IMR-90 (cell line): ENCODE measurements at regions not wholly inside any gene's neighbourhood (a gene's known extent, or its start where the extent isn't known, plus 50 kb on each side); places are given as distances from the start of the nearest gene placed in this dataset.

Experiments
- ATAC-seq: fragments of 200-7000 bp; cut with Tn5 transposase; 2 replicates; pipeline ENCODE4 v1.9.1; 2020; ENCODE audit warnings: low read depth, mild to moderate bottlenecking, moderate library complexity
- BruUV-seq: library from RNA; stranded (reverse); fragments of 400-500 nt; replicated peaks from 2 replicates; lab custom pipeline; 2021; lab: Mats Ljungman, UMichigan
- CTCF ChIA-PET: fragments of 300-600 bp; formaldehyde crosslinking; extraction: SDS; loops from one replicate; lab custom pipeline; 2021; ENCODE audit warnings: antibody characterized with exemption; lab: Yijun Ruan, JAX
- POLR2A ChIA-PET: fragments of 300-600 bp; sonication (Branson Sonifier 250); formaldehyde crosslinking; loops from one replicate; lab custom pipeline; 2022; ENCODE audit warnings: antibody characterized with exemption; ENCODE audit not compliant: unreplicated experiment; lab: Charles Lee
- DNase-seq: peaks from one replicate; pipeline ENCODE4 v3.0.0; 2013
- H2AFZ ChIP-seq: replicated peaks from 2 replicates; pipeline ENCODE3; 2013; ENCODE audit warnings: low read length, mild to moderate bottlenecking; ENCODE audit not compliant: poor library complexity
- H2AK5ac ChIP-seq: 2 replicates; pipeline ENCODE4 v1.6.1; 2013; ENCODE audit warnings: low read depth, low read length, inconsistent platforms
- H2AK9ac ChIP-seq: replicated peaks from 2 replicates; pipeline ENCODE3; 2013; ENCODE audit warnings: mild to moderate bottlenecking, low read depth, low read length, moderate library complexity; ENCODE audit not compliant: poor library complexity
- H2BK120ac ChIP-seq: 2 replicates; pipeline ENCODE4 v1.6.1; 2013; ENCODE audit warnings: low read depth, low read length, inconsistent platforms
- H2BK15ac ChIP-seq: 3 replicates; pipeline ENCODE4 v1.6.1; 2013; ENCODE audit warnings: low read depth, low read length, inconsistent platforms
- H2BK20ac ChIP-seq: 2 replicates; pipeline ENCODE4 v1.6.1; 2013; ENCODE audit warnings: low read depth, mild to moderate bottlenecking, inconsistent platforms, low read length, moderate library complexity
- H2BK5ac ChIP-seq: 2 replicates; pipeline ENCODE4 v1.6.1; 2013; ENCODE audit warnings: mild to moderate bottlenecking, low read depth, low read length, inconsistent platforms; ENCODE audit not compliant: poor library complexity, severe bottlenecking
- H3K14ac ChIP-seq: replicated peaks from 2 replicates; pipeline ENCODE4 v1.6.1; 2013; ENCODE audit warnings: low read depth, low read length, inconsistent platforms
- H3K18ac ChIP-seq: 2 replicates; pipeline ENCODE4 v1.6.1; 2013; ENCODE audit warnings: low read depth, low read length, control low read depth
- H3K23ac ChIP-seq: 2 replicates; pipeline ENCODE4 v1.6.1; 2013; ENCODE audit warnings: low read depth, low read length, inconsistent platforms
- H3K27ac ChIP-seq: 2 replicates; pipeline ENCODE4 v1.5.1; 2013; ENCODE audit warnings: mild to moderate bottlenecking, control low read depth, low read length; ENCODE audit not compliant: insufficient read depth
- H3K27me3 ChIP-seq: 2 replicates; pipeline ENCODE4 v1.6.1; 2013; ENCODE audit warnings: low read length; ENCODE audit not compliant: control insufficient read depth, insufficient read depth
- H3K36me3 ChIP-seq: 2 replicates; pipeline ENCODE4 v1.6.1; 2013; ENCODE audit warnings: low read length, mixed read lengths; ENCODE audit not compliant: control insufficient read depth, insufficient read depth
- H3K4ac ChIP-seq: 2 replicates; pipeline ENCODE4 v1.6.1; 2013; ENCODE audit warnings: low read depth, low read length, inconsistent platforms
- H3K4me1 ChIP-seq: 2 replicates; pipeline ENCODE4 v1.6.1; 2013; ENCODE audit warnings: low read length, mixed read lengths; ENCODE audit not compliant: control insufficient read depth, insufficient read depth
- H3K4me2 ChIP-seq: 2 replicates; pipeline ENCODE4 v1.6.1; 2013; ENCODE audit warnings: low read depth, mild to moderate bottlenecking, control low read depth, low read length, moderate library complexity
- H3K4me3 ChIP-seq: 2 replicates; pipeline ENCODE4 v1.5.1; 2013; ENCODE audit warnings: low read depth, mild to moderate bottlenecking, control low read depth, low read length, moderate library complexity; ENCODE audit not compliant: insufficient read depth
- H3K56ac ChIP-seq: 2 replicates; pipeline ENCODE4 v1.6.1; 2013; ENCODE audit warnings: low read length, inconsistent platforms; ENCODE audit not compliant: insufficient read depth; ENCODE audit errors: extremely low read depth
- H3K79me1 ChIP-seq, 2 experiments: 2 replicates each; pipeline ENCODE4 v1.6.1; 2013; ENCODE audit warnings: low read length in 2 of 2, inconsistent platforms in 1 of 2, low read depth in 1 of 2
- H3K9ac ChIP-seq: 2 replicates; pipeline ENCODE4 v1.6.1; 2013; ENCODE audit warnings: low read depth, low read length, control low read depth
- H3K9me1 ChIP-seq: 2 replicates; pipeline ENCODE4 v1.6.1; 2013; ENCODE audit warnings: low read length, inconsistent platforms; ENCODE audit not compliant: insufficient read depth
- H3K9me3 ChIP-seq: 2 replicates; pipeline ENCODE4 v1.6.1; 2013; ENCODE audit warnings: low read length; ENCODE audit not compliant: control insufficient read depth, insufficient read depth
- H4K20me1 ChIP-seq: 2 replicates; pipeline ENCODE4 v1.6.1; 2013; ENCODE audit warnings: low read length, inconsistent platforms; ENCODE audit not compliant: insufficient read depth
- H4K5ac ChIP-seq: 2 replicates; pipeline ENCODE4 v1.6.1; 2013; ENCODE audit warnings: mild to moderate bottlenecking, low read depth, low read length, control low read depth
- H4K8ac ChIP-seq, 2 experiments: 2 replicates each; pipeline ENCODE4 v1.6.1; 2013; ENCODE audit warnings: low read depth in 2 of 2, low read length in 2 of 2, control low read depth in 1 of 2, inconsistent platforms in 1 of 2
- H4K91ac ChIP-seq: 2 replicates; pipeline ENCODE4 v1.6.1; 2013; ENCODE audit warnings: low read depth, low read length, inconsistent platforms; ENCODE audit not compliant: insufficient read depth
- BHLHE40 ChIP-seq: fragments of 150-350 bp; IDR thresholded peaks from 2 replicates; pipeline ENCODE4 v1.6.1; 2016; ENCODE audit warnings: mild to moderate bottlenecking, low read depth, low read length
- CEBPB ChIP-seq: IDR thresholded peaks from 2 replicates; pipeline ENCODE4 v1.6.1; 2012; ENCODE audit warnings: low read depth, low read length, improper control_type of control experiment
- CHD1 ChIP-seq: IDR thresholded peaks from 2 replicates; pipeline ENCODE4 v1.6.1; 2012; ENCODE audit warnings: low read depth, low read length, improper control_type of control experiment
- MAZ ChIP-seq: IDR thresholded peaks from 2 replicates; pipeline ENCODE4 v1.6.1; 2012; ENCODE audit warnings: low read depth, mild to moderate bottlenecking, low read length, improper control_type of control experiment, moderate library complexity, borderline replicate concordance
- MXI1 ChIP-seq: IDR thresholded peaks from 2 replicates; pipeline ENCODE4 v1.6.1; 2012; ENCODE audit warnings: low read depth, mild to moderate bottlenecking, low read length, moderate library complexity, borderline replicate concordance
- RAD21 ChIP-seq: IDR thresholded peaks from 2 replicates; pipeline ENCODE4 v1.6.1; 2012; ENCODE audit warnings: low read length, improper control_type of control experiment
- RCOR1 ChIP-seq: IDR thresholded peaks from 2 replicates; pipeline ENCODE4 v1.6.1; 2012; ENCODE audit warnings: mild to moderate bottlenecking, low read length, improper control_type of control experiment; ENCODE audit not compliant: insufficient replicate concordance
- dilution Hi-C: fragments of 300-500 bp; cut with HindIII; formaldehyde crosslinking; loops from one replicate; pipeline ENCODE4 v1.14.3; 2018; ENCODE audit warnings: low sequenced_read_pairs; ENCODE audit not compliant: unreplicated experiment
- in situ Hi-C: fragments of 300-500 bp; cut with MboI; formaldehyde crosslinking; loops from 3 replicates; pipeline ENCODE4 v1.14.3; 2019; ENCODE audit warnings: low sequenced_read_pairs, inconsistent platforms, mixed read lengths
- intact Hi-C: fragments of 100-400 bp; cut with micrococcal nuclease; formaldehyde crosslinking; loops from 2 replicates; pipeline ENCODE4 v1.10.0; 2022

- H2BK20ac ChIP-seq = no peak overlapping the region
- no peak overlapping the region for H3K4me3 ChIP-seq
- dilution Hi-C loops (no loop called here), in situ Hi-C loops (no loop called here), intact Hi-C loops (no loop called here)
- H3K4me1 ChIP-seq = no peaks in the 10 kb centered on the region
- ChIA-PET CTCF (no interaction called here), POLR2A (no interaction called here)
- H4K91ac ChIP-seq = no peak overlapping the region
- H2AFZ ChIP-seq = no peak overlapping the region
- H3K9me3 ChIP-seq = peaks cover 8% of the 10 kb centered on the region; the same call in 1 of the 2 replicates
- no peak overlapping the region for H3K9ac ChIP-seq
- H2BK5ac ChIP-seq = no peak overlapping the region
- no peaks in the 10 kb centered on the region for H3K9me1 ChIP-seq
- no peak overlapping the region for H2AK9ac ChIP-seq
- no peaks in the 10 kb centered on the region for H4K20me1 ChIP-seq
- H2BK15ac ChIP-seq = no peak overlapping the region
- H3K79me1 ChIP-seq = no peaks in the 10 kb centered on the region
- H3K36me3 ChIP-seq = no peaks in the 10 kb centered on the region
- no peak overlapping the region for H4K5ac ChIP-seq
- H4K8ac ChIP-seq = no peak overlapping the region
- H3K27me3 ChIP-seq = peaks cover 16% of the 10 kb centered on the region
- DNase-seq = no peak
- H3K4me2 ChIP-seq = no peak overlapping the region
- no peak overlapping the region for H3K56ac ChIP-seq
- no peak for ATAC-seq
- no TSS peak for BruUV-seq
- no peak overlapping the region for H2BK120ac ChIP-seq
- TF ChIP-seq MXI1 (no peak), RCOR1 (no peak), CHD1 (no peak), MAZ (no peak), CEBPB (no peak), BHLHE40 (no peak), RAD21 (no peak)
- H3K23ac ChIP-seq = no peak overlapping the region
- no peak overlapping the region for H2AK5ac ChIP-seq
- no peak overlapping the region for H3K18ac ChIP-seq
- no peak overlapping the region for H3K27ac ChIP-seq
- H3K4ac ChIP-seq = no peak overlapping the region
- no peak overlapping the region for H3K14ac ChIP-seq
These were observed 134.9 kb upstream of the ZIC3 start for GRCh38 chrX:137430984-137431475.
